ENCODE measurements at regions not wholly inside any gene's neighbourhood (a gene's known extent, or its start where the extent isn't known, plus 50 kb on each side); places are given as distances from the start of the nearest gene placed in this dataset.

GRCh38 chr9:755454-756381 lies 85.8 kb upstream of the DMRT1 start:
- peak in 1 of 2 donors; percentile 77 for DNase-seq (ENCODE audit: extremely low spot score in 2 of 2)
- intact Hi-C loops (cut with DNase I), result no loop called here
- TF ChIP-seq POLR2AphosphoS5 (IDR thresholded peaks at IDR 0.05; ENCODE audit: insufficient read depth in 1 of 2, low read depth in 1 of 2), result no peak
- no peak for TF ChIP-seq POLR2A (IDR thresholded peaks at IDR 0.05)
- TF ChIP-seq CTCF (IDR thresholded peaks at IDR 0.05), result no peak
- Histone ChIP-seq H3K9me3 (no peaks in the 10 kb centered on the region), H3K27ac (no peak overlapping the region), H3K4me1 (peaks cover 29% of the 10 kb centered on the region), H3K4me3 (no peak overlapping the region), H3K27me3 (no peaks in the 10 kb centered on the region), H3K36me3 (no peaks in the 10 kb centered on the region)

- peak in 1 of 2 donors; percentile 37 for DNase-seq (ENCODE audit: extremely low spot score in 2 of 2)
- Histone ChIP-seq H3K9me3 (no peaks in the 10 kb centered on the region), H3K27ac (no peak overlapping the region), H3K27me3 (no peaks in the 10 kb centered on the region), H3K36me3 (no peaks in the 10 kb centered on the region), H3K4me1 (peaks cover 21% of the 10 kb centered on the region), H3K4me3 (no peak overlapping the region)
- intact Hi-C loops (cut with DNase I), result no loop called here
- TF ChIP-seq POLR2A (IDR thresholded peaks at IDR 0.05) (no peak), CTCF (IDR thresholded peaks at IDR 0.05) (peak; percentile 7 to 44 (median 33))
These were observed 84.1 kb upstream of the DMRT1 start for GRCh38 chr9:757246-757881.

GRCh38 chr9:758146-758545 lies 83.4 kb upstream of the DMRT1 start:
- Histone ChIP-seq H3K27ac (no peak overlapping the region), H3K36me3 (no peaks in the 10 kb centered on the region), H3K9me3 (no peaks in the 10 kb centered on the region), H3K4me1 (peaks cover 18% of the 10 kb centered on the region), H3K4me3 (no peak overlapping the region), H3K27me3 (no peaks in the 10 kb centered on the region)
- TF ChIP-seq CTCF (IDR thresholded peaks at IDR 0.05) (no peak), POLR2A (IDR thresholded peaks at IDR 0.05) (no peak), POLR2AphosphoS5 (IDR thresholded peaks at IDR 0.05; ENCODE audit: insufficient read depth in 1 of 2, low read depth in 1 of 2) (no peak)
- intact Hi-C loops (cut with DNase I), result no loop called here
- DNase-seq (ENCODE audit: extremely low spot score in 2 of 2), result no peak

- H3K27me3 ChIP-seq, result no peaks in the 10 kb centered on the region
- no peak overlapping the region for H3K27ac ChIP-seq
These were observed 82.0 kb upstream of the DMRT1 start for GRCh38 chr9:759541-759940.

More at GRCh38 chr9:759541-759940, 82.0 kb upstream of the DMRT1 start:
- intact Hi-C loops (cut with DNase I), result no loop called here
- TF ChIP-seq POLR2A (IDR thresholded peaks at IDR 0.05) (no peak), POLR2AphosphoS5 (IDR thresholded peaks at IDR 0.05; ENCODE audit: insufficient read depth in 1 of 2, low read depth in 1 of 2) (no peak), CTCF (IDR thresholded peaks at IDR 0.05) (no peak)
- Histone ChIP-seq H3K36me3 (no peaks in the 10 kb centered on the region), H3K4me1 (peaks cover 29% of the 10 kb centered on the region), H3K4me3 (no peak overlapping the region), H3K9me3 (no peaks in the 10 kb centered on the region)
- DNase-seq (ENCODE audit: extremely low spot score in 2 of 2), result no peak
